ENCODE measurements at regions not wholly inside any gene's neighbourhood (a gene's known extent, or its start where the extent isn't known, plus 50 kb on each side); places are given as distances from the start of the nearest gene placed in this dataset.
"Not testable (repeated sequence)": the region's sequence is repeated elsewhere in the genome, so short reads cannot be mapped to it uniquely, and the experiment has no call there.

DNA sequence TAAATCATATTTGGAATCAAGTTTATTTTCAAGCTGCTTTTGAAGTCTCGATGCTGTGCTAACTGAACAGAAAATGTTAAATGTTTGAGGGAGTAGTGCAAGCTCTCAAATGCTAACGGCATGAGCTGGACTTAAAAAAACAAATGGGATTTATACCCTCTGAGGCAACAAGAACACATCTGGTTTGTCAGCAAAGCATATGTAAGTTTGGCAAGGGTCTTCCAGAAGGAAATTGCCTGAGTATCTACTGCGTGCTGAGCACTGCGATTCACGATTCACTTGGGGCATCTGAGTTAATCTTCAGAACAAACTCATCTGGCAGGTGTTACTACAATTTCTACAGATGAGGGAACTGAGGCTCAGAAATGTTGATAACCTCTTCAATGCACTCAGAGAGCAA, 98.4 kb upstream of the C9orf72 start:
- DNase-seq (ENCODE audit: low read depth in 4 of 4, low spot score in 3 of 4): no peak

DNA sequence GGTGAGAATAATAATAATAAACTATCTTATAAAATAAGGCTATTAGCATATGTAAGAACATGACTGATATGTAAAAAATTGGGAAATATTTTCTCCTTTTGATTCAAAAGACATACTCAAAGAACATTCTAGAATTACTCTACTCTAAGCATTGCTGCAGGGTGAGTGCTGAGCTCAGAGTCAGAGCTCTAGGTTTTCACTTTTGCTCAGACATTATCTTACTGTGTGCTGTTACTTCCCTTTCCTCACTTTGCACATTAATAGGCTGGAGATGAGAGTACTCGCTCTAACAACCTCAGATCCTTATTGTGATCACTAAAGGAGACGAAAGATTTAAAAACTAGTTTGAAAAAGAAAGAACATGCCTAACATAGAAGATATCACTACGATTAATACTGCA, 99.4 kb upstream of the C9orf72 start:
- DNase-seq (ENCODE audit: low read depth in 4 of 4, low spot score in 3 of 4): no peak

DNA sequence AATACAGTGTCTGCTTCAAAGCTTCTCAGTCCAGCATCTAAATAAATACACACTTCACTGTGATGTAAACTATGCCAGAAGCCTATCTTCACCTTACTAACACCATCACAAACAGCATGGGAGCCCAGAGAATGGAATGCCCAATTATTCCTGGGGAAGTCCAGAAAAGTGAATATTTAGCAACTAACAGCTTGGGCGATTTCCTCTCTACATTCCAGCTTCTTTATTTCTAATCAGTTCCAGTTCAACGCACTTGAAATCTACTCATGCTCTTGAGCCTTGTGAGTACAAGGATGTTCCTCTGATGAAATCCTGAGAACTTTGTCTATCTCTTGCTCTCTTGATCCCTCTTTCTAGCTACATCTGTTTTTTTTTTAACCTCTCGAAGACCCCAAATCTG, 100.4 kb upstream of the C9orf72 start:
- peak in 1 of 4 donors; percentile 19 for DNase-seq (ENCODE audit: low read depth in 4 of 4, low spot score in 3 of 4)

DNA sequence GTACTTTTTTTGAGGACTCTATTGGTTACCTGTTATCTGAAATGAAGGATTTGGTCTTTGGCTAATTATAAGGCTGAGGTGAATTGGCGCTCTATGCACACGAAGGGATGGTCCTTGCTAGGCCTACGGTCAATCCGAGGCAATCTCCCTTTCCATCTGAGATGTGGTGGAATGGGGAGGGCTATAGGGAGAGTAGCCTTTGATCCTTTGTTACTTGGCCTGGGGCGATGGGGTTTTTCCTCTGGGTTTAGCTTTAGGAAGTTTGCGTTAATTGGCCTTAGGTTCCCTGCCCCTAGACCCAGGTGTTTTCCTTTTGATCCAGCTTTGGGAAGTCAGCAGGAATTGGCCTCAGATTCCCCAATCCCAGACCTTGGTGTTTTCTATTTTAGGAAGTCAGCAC, 102.1 kb upstream of the C9orf72 start:
- no peak for DNase-seq (ENCODE audit: low read depth in 4 of 4, low spot score in 3 of 4)

DNA sequence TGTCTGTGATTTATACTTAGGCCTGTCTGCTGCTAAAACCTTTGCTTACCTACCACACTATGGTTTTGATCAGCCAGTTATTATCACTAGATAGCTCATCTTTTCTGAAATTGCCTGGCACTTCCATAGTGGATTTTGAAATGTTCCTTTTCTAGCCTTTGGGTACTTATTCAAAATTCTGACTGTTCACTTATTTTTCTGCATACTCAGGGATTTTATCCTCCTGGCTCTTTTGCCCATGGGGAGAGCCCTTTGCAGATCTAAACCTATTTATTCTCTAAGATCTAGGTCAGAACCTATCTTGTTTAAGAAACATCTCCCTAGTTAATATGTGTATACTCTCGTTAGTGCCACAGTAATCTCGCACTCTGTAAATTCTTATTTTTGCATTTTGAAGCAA, 103.5 kb upstream of the C9orf72 start:
- no peak for DNase-seq (ENCODE audit: low read depth in 4 of 4, low spot score in 3 of 4)

DNA sequence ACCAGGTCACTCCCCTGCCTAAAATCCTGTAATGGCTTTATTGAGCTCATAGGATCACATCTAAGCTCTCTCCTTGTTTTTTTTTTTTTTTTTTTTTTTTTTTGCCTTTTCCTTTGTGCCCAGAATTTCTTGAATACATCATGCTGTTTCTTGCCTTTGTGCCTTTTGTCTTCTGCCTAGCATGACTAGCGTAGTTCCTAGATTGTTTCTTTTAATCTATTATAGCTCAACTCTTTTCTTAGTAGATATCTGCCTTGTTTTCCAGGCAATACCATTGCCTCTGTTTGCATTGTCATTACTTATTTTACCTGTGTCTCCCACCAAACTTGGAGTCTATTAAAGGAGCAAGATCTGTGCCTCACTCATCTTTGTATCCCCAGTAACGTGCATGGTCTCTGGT, 106.1 kb upstream of the C9orf72 start:
- DNase-seq (ENCODE audit: low read depth in 4 of 4, low spot score in 3 of 4): no peak

DNA sequence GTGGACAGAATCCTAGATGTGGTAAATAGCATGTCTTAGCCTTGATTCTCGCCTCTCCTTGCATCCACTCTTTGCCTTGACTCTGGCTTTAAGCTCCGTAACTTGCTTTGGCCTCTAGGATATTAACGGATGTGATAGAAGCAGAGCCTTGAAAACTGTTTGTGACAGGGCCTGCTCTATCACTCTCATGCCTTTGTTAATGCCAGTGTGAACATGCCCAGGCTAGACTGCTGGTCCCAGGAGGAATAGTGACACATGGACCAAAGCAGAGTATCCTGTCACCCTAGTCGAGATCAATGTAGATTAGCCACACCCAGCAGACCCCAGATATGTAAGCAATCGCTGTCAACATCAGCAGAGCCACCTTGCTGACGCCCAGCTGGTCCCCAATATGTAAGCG, 109.9 kb upstream of the C9orf72 start:
- DNase-seq (ENCODE audit: low read depth in 4 of 4, low spot score in 3 of 4): no peak

DNA sequence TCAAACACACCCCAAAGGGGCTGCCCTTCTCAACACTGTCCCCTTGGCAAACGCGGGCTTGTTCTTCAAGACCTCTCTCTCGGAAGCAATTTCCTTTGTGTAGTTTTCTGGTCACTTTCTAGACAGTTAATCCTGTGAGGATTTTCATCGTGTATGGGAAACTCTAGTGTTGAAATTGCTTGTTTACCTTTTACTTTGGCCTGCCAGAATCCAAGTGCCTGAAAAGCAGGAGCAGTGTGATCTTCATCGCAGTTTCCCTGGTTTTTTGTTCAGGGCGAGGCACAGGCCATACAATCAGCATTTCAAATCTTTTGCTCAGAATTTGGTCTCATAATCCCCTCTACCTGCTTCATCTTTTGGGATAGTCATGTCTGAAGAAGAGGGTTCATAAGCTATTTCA, 115.7 kb upstream of the C9orf72 start:
- DNase-seq (ENCODE audit: low read depth in 4 of 4, low spot score in 3 of 4): no peak

DNA sequence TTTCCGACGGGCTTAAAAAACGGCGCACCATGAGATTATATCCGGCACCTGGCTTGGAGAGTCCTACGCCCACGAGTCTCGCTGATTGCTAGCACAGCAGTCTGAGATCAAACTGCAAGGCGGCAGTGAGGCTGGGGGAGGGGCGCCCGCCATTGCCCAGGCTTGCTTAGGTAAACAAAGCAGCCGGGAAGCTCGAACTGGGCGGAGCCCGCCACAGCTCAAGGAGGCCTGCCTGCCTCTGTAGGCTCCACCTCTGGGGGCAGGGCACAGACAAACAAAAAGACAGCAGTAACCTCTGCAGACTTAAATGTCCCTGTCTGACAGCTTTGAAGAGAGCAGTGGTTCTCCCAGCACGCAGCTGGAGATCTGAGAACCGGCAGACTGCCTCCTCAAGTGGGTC, 117.5 kb upstream of the C9orf72 start:
- DNase-seq (ENCODE audit: low read depth in 4 of 4, low spot score in 3 of 4): not testable (repeated sequence)

DNA sequence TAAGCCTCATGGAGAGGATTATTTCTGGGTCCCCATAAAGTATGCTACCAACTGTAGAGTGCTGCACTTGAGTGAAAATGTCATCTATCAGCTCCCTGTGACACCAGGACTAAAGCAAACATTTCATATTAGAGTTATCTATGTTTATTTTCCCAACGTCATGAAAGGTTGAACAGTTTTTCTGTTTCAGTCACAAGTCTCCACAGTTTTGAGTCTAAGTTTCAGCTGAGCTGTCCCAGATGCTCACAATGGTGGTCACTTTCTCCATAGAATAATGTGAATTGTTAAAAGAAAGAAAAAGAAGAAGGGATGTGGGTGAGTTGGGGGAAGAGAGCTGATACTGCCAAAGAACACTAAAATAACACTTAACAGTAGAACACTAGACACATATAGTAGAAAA, 126.3 kb upstream of the C9orf72 start:
- no peak for DNase-seq (ENCODE audit: low read depth in 4 of 4, low spot score in 3 of 4)

DNA sequence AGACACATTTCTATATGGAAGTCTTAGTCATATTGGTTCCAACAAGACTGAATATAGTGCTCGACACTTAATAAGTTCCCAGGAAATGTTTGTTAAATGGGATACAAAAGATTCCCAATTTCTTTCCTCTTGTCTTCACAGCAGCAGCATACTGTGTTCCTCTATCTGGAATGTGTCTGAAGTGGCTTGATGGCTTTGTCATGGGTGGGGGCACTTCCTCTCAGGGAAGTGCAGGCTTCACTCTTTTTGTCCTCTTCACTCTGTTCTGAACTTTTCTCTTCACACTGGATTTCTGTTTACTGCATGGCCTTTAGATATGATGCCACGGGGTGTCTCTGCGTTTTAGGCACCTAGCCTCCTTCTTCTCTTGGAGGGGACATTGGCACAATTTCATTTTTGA, 127.7 kb upstream of the C9orf72 start:
- no peak for DNase-seq (ENCODE audit: low read depth in 4 of 4, low spot score in 3 of 4)

DNA sequence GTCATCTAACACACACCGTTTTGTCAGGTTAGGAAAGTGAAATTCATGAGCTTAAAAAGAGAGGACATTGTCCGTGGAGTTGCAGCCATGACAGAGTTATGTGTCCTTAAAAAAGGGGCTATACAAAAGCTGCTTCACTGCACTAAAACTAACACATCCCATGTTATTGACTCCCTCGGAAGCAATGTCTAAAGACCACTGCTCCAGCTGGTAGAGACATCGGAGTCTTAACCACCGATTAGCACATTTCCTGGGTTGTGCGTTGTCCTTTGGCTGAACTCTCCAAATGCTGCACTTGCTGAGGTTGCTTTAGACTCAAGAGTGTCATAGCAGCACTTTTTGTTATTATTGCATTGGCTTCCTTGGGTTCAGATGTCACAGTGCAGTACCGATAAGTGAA, 128.3 kb upstream of the C9orf72 start:
- peak in 3 of 4 donors; percentile 29 to 37 (median 36) for DNase-seq (ENCODE audit: low read depth in 4 of 4, low spot score in 3 of 4)

DNA sequence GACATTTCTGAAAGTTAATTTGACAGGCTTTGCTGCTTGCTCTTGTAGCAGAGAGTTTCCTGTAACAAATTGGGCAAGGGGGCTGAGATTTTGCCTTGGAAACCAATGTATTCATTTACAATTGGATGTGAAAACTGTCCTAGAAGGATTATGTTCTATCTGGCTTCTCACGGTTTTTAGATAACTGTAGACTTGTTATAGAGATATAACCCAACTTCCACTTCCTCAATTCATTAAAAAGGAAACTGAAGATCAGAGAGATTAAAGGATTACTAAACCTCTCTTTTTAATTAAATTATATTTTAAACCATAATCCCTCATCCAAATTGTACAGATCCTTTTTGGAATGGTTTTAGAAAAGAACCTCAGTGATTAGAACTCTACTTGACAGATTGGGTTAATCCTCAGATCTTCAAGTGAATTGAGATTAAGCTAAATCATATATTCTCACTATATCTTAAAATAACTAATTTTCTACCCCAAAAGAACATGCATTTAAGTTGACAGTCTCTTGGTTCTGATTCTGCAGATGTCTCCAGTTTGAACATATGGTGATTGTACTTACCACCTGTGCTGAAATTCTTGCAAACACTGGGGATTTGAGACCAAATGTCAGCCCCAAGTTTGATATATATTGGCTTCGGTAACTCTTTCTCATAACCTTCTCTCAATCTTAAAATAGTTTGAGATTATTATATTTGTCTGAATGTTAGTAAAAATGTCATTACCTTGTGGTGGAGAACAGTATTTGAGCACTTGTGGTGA, 130.1 kb upstream of the C9orf72 start:
- DNase-seq (ENCODE audit: low read depth in 4 of 4, low spot score in 3 of 4): no peak

DNA sequence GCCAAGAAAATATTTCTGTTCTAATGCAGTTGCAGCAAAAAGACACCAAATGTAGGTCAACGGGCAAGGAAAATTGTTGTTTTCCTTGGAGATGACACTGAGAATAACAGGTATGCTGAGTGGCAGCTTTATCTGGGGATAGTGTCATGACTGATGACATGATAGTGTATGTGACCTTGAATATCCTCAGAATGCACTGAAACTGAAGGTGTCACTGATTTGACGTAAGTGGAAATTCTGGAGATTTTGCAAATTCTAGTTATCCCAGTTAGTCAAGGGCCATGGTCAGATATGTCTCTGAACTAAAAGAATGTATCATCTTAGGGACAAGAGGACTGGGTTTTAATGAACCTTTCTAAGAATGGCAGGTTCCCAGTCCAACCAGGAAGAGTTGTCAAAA, 138.0 kb upstream of the C9orf72 start:
- no peak for DNase-seq (ENCODE audit: low read depth in 4 of 4, low spot score in 3 of 4)

DNA sequence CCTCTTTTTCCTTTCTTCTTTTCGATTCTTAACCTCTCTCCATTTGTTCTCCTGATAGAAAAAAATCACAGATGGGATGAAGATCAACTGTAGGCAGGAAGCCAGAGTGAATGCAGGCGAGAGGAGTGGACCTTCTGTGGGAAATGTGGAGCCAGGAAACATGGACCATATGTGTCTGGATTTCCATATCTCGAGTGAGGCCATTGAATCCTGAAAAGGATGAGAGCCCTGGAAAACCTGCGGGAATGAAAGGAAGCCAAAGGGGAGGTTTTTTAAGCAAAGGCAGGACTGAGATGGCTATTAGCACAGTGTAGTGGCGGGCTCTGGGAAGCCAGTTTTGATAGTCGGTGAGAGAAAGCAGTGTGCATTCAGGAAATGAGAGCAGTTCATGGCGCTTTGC, 139.5 kb upstream of the C9orf72 start:
- no peak for DNase-seq (ENCODE audit: low read depth in 4 of 4, low spot score in 3 of 4)

DNA sequence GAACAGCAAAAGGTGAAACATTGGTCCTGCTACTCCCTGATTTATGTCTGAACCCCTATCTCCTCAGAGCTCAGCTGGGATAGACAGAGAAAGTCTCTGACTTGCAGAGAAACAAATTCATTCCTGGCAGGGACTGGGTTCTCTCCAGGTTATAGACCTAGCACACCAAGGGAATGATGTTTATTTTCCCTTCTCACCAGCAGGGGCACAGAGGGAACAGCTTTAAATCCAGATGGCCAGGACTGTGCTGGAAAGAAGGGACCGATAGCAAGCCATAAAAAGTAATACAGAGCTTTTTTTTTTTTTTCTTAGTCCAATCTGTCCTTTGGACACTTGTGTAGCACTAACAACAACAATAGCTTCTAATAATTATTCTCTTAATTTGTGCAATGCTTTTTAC, 141.1 kb upstream of the C9orf72 start:
- no peak for DNase-seq (ENCODE audit: low read depth in 4 of 4, low spot score in 3 of 4)

DNA sequence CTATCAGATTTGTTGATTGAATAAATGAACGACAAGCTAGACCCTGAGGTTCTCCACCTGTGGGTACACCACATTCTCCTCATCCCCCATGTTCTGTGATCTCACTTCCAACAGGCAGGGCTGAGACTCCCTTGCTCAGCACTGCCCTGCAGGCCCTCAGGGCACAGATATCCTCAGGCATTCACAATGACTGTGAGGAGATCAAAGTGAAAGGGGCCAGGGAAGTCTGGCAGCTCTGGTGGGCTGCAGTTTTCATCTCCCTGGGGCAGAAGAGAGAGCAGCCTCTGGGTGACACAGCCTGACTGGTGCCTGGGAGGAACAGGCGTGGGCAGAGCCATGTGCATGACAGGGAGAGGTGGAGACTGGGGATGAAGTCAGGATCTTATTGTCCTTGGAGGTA, 142.4 kb upstream of the C9orf72 start:
- no peak for DNase-seq (ENCODE audit: low read depth in 4 of 4, low spot score in 3 of 4)

DNA sequence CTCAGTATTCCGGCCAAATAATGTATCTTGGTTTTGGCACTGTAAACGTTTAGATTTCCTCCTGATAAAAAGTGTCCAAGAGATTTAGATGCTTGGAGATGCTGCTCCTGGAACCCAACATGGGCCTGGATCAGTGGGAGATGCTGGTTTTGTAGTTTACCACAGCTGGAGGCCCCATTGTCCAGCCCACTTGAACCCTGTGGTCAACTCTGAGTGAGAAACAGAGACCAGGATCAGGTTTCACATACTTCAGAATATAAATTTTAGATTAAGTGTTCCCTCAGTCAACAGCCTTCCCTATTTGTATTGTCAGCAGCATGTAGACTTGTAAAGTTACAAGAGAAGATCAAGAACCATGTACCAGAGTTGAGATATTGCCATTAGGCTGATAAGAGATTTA, 144.7 kb upstream of the C9orf72 start:
- no peak for DNase-seq (ENCODE audit: low read depth in 4 of 4, low spot score in 3 of 4)

DNA sequence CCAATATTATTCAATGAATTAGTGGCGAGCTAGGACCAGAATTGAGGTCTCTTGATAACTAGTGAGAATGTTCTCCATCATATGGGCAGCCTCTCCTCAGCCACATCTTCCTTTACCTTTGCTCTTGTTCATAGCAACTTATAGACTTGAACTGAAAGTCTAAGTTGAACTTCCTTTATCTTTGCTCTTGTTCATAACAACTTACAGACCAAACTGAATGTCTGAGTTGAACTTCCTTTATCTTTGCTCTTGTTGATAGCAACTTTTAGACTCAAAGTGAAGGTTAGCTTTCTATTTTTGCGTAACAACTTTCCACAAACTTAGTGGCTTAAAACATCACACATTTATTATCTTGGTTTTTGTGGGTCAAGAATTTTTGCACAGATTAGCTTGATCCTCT, 146.4 kb upstream of the C9orf72 start:
- DNase-seq (ENCODE audit: low read depth in 4 of 4, low spot score in 3 of 4): no peak

DNA sequence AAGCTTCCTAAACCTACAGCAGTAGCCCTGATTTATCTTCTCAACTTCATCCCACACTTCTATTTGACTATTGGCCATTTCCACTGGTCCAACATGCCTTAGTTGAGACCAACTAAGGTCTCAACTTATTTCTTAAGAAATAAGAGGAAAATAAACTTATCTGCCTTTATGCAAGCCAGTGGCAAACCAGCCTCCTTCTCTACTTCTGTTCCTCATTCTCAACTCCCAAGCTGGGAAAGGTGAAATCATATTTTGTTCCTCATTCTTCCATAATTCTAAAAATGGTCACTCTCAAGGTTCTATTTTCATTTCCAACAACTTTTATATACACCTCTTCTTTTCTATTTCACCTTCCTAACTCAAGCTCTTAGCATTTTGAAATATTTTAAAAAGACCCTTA, 149.6 kb upstream of the C9orf72 start:
- no peak for DNase-seq (ENCODE audit: low read depth in 4 of 4, low spot score in 3 of 4)

DNA sequence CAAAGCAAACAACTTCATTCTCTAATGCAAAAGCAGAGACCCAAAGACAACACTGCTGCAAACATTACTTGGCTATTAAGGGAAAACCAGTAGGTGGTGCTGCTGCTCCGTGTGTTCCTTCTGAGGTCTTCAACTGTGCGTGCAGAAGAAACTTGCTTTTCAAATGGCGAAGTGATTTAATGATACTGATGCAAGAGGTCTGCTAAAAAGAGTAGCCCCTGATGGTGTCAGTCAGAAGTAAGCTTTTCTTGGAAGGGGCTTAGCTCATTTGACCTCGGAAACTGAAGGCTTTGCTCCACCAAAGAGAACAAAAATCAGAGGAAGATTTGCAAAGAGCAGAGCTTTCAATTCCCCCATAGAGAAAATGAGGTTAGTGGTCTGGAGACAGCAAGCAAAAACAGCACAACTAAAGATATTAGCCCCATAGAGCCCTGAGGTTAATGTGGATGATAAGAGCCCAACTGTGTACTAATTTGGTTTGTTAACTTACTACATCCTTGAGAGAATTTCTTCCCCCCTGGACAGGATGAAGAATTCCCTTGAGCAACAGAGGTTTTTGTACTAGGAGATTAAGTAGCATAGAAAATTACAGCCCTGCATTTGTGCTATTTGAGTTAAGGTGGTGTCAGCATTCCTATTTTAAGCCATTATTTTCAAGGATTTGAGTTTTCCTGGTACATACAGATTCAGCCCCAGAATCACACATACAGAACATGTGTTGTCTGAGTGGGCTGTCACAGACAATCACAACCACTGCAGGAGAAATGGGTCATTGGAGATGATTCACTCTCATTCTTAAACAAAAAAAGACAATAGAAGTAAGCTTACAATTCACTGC, 153.2 kb upstream of the C9orf72 start:
- peak; percentile 65 to 82 (median 74) for DNase-seq (ENCODE audit: low read depth in 4 of 4, low spot score in 3 of 4)

DNA sequence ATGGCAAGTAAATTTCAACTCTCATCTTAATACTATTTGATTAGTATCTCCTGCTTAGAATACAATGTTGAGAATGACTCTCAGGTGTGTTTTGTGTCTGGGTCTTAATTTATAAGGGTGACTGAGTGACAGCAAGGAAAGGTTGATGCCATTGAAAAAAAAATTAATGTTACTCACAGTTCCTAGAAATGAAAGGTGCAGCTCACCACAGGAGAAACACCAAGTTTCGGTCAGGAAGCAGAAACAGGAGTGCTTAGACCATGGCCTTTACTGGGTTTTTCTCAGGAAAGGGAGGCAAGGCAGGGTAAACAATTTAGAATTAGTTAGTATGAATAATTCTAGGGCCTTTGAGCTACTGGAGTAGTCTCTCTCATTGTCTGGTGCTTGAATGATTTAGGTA, 159.2 kb upstream of the C9orf72 start:
- DNase-seq (ENCODE audit: low read depth in 4 of 4, low spot score in 3 of 4): no peak

Data from left renal pelvis (tissue), 4 donors.